Activated CD4-positive, alpha-beta T cell treated with anti-CD3 and anti-CD28 coated beads, Interleukin-2, amount 50 U/mL, for 16 hours (primary cell): ENCODE measurements at regions not wholly inside any gene's neighbourhood (a gene's known extent, or its start where the extent isn't known, plus 50 kb on each side); places are given as distances from the start of the nearest gene placed in this dataset.
A peak's percentile ranks its signal among the peaks of the same experiment; 100 is the strongest.

Experiments
- DNase-seq: peaks from one replicate; pipeline ENCODE4 v3.0.0-alpha.2; 2020

DNA sequence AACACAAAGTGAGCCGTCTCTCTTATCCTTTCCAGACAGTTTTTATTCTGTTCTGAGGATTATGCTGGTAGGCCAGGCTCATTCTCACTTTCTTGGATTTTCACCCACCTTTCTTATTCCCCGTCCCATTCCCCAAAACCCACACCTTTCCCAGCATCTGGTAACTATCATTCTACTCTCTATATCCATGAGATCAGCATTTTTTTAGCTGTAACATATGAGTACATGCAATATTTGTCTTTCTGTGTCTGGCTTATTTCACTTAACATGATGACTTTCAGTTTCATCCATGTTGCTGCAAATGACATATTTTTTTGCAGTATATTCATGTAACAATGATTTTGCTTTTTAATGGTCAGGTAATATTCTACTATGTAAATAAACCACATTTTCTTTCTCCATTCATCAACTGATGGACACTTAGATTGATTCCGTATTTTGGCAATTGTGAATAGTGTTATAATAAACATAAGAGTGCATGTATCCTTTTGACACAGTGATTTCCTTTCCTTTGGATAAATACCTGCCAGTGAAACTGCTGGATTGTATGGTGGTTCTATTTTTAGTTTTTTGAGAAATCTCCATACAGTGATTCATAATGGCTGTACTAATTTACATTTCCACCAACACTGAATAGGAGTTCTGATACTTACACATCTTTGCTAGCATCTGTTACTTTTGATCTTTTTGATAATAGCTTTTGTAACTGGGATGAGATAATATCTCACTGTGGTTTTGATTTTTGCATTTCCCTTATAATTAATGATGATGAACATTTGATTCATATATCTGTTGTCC is 289.3 kb downstream of the RPRM start:
- no peak for DNase-seq

DNA sequence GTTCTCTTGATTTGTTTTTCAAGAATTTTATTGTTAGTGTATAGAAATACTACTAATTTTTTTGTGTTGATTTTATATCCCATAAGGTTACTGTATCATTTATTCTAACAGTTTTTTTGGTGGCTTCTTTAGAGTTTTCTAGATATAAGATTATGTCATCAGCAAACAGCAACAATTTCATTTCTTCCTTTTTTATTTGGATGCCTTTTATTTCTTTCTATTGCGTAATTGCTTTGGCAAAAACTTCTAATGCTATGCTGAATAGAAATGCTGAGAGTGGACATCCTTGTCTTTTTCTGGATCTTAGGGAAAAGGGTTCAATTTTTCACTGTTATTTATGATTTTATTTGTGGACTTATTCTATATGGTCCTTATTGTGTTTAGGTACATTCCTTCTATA is 298.8 kb downstream of the RPRM start:
- DNase-seq = no peak

DNA sequence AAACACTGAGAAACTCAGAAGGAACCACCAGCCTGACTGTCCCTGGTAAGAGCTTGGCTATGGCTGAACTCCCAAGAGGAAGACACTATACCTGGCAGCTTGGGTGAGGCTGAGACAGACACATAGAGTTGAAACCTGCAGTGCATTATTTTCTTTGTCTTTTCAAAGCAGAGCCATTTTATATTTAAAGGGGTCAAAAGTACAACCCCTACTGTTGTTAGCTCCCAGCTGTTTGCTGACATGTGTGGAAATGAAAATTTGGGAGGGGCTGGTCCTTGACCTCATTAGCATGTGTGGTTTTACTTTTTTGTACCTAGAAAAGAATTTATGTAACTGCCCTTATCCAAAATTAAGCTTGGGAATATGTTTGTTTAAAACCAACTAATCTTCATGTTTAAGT is 309.0 kb downstream of the RPRM start:
- no peak for DNase-seq

DNA sequence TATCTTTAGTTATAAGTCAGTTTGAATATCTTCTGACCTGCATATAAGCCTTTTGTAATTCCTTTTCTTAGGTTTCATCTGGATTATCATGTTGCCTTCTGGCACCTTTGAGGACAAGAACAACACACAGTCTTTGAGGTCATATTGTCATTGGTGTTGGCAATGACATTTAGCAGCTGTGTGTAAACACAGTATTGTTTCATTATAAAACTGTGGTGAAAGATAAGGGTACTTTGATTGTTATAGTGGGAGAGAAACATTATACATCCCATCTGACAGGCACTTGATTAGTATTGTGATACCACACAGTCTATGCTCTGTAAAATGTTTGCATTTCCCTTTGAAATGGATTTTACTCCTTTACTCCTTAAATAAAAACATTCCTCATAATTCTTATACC is 313.5 kb downstream of the RPRM start:
- no peak for DNase-seq

DNA sequence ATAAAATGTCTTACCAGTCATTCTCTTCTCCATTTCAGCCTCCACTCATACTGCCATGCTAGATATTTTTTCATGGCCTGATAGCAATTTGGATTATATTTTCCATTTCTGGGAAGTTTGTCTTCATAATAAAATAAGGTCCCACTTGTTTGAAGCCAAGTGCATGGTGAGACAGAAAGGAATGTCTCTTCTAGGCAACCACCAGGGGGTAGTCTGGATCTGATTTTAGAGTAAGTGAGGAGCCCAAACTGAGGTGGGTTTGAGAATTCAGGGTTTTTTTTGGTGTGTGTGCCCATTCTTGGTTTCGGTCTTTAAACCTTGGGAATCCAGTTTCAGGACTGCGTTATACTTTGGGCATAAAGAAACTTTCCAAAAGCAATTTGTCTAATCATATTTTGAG is 315.5 kb downstream of the RPRM start:
- peak; percentile 18 for DNase-seq

DNA sequence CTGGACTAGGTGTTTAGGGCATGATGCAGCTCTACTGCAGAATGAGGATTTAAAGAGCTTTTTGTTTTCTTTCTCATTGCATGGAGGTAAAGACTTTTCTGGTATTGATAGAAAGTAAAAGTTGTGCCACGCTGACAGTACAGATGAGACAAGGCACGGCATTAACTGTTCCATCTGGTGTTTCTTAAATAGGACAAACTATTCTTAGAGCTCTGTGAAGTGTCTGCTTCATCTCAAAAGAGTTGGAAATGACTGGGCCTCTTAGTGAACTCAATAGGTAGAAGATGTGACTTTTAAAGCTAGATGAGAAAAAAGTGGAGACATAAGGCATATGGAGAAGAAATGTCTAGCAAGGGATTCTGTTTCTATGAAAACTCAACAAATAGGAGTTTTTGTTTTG is 321.8 kb downstream of the RPRM start:
- no peak for DNase-seq

DNA sequence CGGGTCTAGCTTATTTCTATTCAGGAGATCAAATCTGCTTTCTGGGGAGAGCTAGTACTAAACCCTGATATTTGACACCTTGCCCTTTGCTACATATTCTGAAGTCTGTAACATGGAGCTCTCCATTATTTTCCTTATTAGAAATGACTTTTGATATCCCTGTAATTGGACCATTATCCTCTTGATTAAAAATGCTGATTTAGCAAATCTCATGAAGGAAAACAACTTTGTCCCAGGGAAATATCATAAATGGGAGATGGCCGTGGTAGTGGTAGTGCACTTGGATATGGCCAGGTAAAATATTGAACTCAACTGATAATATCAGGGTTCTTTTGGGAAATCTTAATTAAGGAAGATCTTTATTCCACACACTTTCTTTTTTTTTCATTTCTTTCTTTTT is 326.5 kb downstream of the RPRM start:
- no peak for DNase-seq

DNA sequence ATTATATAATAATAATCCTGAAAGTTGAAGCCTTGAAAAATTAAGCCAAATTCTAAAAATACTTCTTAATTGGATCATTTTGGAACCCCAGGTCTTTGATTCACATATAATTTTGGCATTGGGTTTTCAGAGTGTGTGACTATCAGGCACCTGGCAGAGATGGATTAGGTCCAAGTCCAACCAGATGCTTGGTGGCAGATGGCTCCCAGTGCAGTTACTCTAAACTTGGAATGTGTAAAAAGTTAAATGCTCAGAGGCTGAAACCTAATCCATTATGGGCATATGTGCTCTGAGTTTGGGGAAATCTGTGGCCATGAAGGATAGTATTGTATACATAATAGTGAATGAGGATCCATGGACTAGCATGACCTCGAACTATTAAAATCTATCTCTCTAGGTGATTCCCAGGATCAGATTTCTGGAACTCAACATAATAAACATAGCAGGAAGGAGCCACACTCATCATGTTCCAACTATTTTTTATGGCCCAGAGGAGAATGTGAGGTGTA is 333.0 kb downstream of the RPRM start:
- no peak for DNase-seq

DNA sequence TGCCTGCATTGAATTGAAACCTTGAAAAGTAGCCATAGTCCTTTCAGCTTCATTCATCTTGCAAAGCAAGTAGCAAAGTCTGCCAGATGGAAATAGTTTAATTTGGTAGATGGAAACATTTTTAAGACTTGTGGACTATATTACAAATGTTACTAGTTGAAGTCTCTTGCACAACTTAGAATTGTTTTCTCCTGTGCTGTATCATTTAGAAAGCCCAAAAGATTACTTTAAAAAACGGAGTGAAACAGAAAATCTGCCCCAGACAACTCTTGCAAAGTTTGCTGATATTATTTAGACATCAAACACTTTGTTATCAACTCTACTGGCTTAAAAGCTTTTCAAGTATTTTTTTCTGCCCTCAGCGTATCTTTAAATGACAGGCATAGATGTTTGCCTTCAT is 335.0 kb downstream of the RPRM start:
- no peak for DNase-seq

DNA sequence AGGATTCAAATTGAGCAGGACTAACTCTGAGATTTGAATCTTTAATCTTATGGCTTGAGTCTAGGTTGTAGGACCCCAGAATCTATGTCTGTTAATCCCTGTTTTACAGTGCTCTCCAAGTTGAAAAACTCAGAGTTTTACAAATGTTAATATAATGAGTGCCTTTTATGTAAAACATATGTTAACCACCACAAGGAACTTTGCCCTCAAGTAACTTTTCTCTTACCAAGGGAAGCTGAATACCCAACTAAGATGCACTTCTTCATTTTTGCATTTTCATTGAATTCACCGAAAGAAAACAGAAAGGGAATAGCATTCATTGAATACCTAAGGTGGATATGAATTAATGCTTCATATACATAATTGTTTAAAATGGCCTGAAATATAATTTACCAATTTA is 338.1 kb downstream of the RPRM start:
- DNase-seq = no peak

DNA sequence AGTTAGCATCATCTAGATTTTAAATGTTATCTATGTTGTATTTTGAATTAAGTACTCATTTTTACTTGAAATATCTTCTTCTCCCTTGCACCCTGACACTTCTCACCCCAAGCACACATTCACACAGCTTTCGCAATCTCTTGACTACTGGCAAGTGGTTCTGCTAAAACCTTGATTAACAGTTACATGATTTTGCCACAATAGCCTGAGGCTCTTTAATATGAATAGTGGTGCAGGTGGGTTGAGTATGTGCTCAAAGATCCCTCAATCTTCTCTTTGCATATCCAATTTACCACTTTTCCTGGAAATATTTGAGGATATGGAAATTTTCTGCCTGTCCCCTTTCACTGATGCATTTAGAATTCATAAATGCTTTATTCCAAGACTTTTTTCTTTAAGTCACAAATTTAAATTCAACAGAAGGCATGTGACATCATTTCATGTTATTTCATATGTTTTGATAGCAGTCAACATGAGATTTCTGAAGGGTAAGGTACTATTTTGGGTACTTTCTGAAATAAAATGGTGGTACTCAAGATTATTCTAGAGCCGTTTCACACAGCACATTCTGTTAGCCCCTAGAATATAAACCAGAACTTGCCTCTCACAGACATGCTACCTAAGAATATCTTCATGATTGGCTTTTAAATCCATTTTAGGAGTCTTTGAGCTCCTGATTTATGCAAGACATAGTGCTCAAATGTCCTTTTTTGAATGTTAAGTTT is 339.7 kb downstream of the RPRM start:
- no peak for DNase-seq

DNA sequence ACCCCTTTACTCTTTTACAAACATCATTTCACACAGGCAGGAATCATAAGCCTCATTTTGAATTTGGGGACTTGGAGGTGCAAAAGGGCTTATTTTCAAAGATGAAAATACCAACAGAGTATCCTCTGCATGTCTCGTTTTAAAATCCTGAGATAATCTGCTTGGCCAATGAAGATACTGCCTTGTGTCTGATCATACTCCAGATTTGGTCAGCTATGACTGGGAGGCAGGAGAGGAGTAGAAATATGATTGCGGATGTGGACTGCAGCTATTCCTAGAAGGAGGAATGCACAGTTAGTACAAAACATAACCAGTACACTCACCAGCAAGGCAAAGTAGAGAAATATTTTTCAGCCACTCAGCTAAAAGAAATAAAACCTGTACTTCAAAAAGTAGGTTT is 342.3 kb downstream of the RPRM start:
- DNase-seq = no peak

DNA sequence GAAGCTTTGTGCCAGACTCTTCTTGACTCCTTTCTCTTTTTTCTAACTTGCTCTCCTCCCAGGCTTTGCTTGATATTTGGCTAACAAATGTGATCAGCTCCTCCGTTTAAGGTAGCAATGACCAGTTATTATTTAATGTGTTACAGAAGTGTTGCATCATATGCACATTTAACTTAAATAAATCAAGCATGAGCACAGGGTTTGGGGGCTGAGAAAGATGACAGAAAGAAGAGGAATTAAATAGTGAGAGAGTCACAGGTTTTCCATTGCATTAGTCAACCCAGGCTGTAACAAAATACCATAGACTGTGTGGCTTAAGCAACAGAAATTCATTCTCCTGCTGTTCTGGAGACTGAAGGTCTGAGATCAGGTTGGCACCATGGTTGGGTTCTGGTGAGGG is 343.8 kb downstream of the RPRM start:
- no peak for DNase-seq

DNA sequence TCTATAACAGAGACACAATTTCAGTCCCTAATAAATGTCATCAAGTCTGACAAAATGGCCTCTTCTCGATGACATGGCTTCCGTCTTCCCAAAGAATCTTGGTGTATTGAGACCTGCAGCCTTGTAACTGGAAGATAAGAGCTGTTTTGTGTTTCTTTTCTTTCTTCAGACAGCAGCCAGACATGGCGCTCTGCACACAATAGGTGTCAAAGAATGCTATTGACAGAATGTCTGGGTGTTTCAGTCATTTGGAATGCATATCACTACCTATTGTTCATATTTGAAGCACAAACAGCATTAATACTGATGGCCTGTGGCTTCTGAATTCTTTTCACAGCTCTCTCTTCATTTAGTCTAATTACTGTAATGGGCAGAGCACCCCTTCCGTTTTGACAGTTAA is 344.8 kb downstream of the RPRM start:
- DNase-seq = no peak

DNA sequence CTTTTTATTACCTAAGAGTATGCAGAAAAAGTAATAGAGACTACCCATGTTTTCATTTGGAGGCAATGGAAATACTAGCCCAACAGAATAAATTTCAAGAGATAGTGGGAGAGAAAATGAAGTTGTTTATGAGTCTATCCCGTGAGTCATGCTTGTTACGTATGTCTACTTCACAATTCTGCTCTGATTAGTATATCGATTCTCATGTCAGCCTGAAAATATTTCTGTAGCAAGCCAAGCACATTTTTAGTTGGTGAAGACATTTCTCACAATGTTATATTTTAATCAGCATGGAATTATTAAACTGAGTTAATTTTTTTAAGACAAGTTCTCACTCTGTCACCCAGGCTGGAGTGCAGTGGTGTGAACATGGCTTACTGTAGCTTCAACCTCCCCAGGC is 346.1 kb downstream of the RPRM start:
- no peak for DNase-seq

DNA sequence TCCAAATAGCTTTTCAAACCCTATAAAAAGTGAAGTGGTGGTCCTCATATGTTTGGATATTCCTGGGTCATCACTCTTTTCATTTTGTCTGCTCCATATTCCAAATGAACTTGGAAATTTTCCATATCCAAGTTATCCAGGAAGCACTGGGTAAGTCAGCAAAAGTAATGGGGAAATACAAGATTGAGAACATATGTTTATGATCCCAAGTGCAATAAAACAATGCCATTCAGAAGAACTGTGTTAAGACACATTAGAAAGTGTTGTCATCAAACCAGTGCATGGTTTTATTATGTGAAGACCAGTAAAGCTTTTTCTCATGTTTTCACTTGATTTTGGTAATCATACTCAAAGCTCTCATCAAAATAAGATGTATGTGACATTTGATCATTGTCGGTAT is 363.4 kb downstream of the RPRM start:
- DNase-seq = no peak

DNA sequence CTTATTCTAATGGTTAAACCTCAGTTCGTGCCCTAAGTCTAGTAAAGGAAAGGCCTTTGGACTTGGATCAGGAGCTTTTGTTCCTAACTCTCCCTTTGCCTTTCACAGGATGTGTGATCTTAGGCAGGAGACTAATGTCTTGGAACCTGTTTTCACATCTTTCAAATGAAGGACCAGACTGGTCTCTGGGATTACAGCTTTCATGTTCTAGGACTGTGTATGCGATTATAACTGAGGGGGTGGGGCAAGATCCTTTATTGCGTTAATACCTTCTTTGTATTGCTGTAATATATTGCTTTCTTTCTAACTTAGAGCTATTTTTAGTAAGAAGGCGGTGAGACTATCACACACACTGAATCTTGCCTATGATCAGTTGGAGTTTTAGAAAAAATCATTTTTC is 368.1 kb downstream of the RPRM start:
- no peak for DNase-seq

DNA sequence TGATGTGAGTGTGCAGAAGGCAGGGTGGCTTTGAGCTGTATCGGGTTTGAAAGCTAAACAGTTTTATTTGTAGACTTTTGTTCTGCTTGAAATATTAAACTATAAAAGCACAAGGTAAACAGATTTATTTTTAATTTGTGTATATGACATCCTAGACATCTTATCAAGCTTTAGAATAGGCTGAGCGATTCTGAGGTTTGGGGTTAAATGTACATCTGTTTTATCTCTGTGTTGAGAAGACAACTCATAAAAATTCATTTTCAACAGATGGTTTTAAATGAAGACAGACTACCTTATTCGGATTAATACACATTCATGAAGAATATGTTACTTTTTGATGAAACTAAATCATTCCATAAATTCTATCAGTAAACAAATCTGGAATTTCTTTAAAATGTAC is 368.8 kb downstream of the RPRM start:
- no peak for DNase-seq

DNA sequence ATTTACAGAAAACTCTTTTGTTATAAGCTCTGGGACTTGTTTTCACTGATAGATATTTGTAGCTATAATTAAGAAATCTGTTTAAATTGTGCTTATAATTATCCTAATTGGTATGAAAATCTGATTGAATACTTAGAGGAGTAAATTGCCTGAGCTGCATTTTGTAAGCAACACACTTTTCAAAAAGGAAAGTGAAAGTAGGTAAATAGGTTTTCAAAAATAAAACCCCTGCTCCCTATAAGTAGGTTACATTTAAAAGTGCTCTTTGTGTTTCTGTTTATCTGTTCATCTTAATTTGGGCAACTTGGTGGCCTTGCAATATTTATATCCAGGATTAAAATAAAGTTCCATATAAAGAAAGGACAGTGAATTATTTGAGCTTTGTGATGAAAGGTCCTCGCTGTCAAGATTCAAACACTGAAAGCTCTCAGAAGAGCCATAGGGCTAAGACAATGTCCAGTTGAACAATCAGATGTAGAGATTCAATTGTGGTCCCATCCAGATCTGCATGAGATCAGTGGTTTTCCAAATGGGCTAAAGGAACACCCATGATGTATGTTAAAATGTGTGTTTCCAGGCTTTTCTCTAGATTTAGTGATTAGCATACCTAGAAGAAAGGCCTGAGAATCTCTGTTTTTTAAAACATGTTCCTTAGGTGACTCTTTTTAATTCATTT is 371.6 kb downstream of the RPRM start:
- no peak for DNase-seq

DNA sequence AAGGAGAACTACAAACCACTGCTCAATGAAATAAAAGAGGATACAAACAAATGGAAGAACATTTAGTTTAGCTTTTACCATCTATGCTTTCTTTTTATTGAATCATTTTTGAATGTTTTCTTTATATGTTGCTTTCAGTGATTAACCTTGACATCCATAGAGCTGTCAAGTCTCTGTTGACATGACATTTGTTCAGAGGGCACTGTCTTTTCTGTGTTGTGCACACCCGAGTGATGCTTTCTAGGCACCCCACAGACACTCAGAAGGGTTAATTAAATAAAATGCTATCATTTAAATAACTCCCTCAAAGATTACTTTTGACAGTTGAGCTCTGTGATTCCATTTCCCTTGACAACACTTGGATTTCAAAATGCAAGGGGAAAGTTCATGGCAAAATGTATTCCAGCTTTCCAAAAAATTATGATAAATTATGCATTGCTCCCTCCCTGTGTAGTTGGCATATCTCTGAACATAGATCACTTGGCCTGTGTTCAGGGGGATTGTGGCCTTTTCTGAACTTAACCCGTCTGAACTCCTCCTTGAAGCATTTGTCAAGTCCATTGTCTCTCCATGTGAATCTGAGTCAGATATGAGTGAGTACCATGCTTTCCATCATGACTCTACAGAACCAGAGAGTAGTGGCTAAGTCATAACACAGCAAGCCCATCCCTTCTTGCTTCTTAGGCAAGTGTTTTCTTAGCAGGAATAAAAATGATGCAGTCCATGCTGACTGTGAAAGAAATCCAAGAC is 372.6 kb downstream of the RPRM start:
- DNase-seq = no peak

DNA sequence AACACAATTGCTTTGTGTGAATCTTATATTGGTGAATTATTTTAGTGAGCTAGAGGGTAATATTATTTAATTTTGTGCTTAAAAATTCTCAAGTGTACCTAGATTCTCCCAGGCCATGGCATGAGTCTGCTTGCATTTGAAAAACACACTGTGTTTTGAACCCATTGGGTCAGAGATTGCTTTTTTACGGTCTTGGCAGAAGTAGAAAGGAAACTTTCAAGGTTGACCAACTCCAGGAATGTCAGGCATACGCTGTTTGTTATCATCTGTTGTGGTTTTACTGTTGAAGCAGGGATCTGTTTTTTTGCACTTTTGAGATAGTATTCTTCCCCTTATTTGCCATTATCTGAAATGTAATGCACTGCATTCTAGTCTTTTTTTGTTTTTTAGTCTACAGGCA is 377.4 kb downstream of the RPRM start:
- no peak for DNase-seq

DNA sequence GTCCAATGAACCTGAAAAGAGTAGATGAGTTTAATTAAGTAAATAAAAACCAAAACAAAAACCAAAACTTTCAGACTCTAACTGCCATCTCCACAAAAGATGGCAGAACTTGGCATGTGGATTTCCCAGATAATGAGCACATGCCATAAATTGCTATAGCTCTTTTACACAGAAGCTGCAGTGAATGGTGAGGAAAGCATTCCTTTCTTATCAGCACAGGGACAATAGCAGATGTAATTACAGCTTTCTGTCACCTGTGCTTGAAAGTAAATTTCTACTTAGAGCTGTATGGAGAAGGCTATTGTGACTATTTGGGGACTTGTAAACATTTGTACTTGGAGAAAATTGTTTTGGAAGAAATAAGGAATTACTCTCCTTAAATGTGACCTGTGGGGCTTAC is 378.4 kb downstream of the RPRM start:
- no peak for DNase-seq

DNA sequence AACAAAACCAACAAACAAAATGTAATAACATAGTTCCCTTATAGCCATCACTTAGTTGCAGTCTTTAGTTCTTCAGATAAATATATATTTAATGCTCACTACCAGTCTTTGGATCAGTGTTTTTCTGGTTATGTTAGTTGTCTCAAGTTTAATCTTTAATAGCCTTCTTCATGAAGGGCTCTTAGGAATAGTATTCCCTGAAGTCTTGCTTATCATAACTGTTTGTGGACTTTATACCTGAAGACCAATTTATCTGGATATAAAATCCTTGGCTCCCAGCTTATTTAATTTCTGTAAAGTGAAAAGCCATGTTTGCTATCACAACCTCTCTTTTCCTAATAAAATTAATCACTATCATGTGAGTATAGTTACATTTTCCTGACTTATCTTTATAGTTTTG is 379.7 kb downstream of the ARL6IP6 start:
- no peak for DNase-seq
